CD4-positive, alpha-beta T cell (primary cell): ENCODE measurements at regions not wholly inside any gene's neighbourhood (a gene's known extent, or its start where the extent isn't known, plus 50 kb on each side); places are given as distances from the start of the nearest gene placed in this dataset.

Experiments used
- ATAC-seq: fragments of 200-7000 bp; cut with Tn5 transposase; one replicate; pipeline ENCODE4 v1.10.0; 2022; ENCODE audit warnings: mild to moderate bottlenecking; ENCODE audit not compliant: poor library complexity
- CTCF ChIA-PET: fragments of 350-600 bp; sonication (Branson Sonifier 250); formaldehyde crosslinking; loops from one replicate; lab custom pipeline; 2021; ENCODE audit warnings: antibody characterized with exemption, inconsistent platforms; lab: Charles Lee
- POLR2A ChIA-PET: fragments of 350-600 bp; sonication (Branson Sonifier 250); formaldehyde crosslinking; loops from one replicate; lab custom pipeline; 2021; ENCODE audit warnings: antibody characterized with exemption, inconsistent platforms; lab: Charles Lee
- DNase-seq, 14 experiments: peaks; one replicate each; pipeline ENCODE4 v3.0.0-alpha.2; 2013 to 2020; ENCODE audit warnings: mixed read lengths in 2 of 14
- H3K27ac ChIP-seq, 2 donors: one replicate each; pipeline versions ENCODE4 v1.5.1 to v1.7.0; 2013; ENCODE audit warnings: low read length in 2 of 2, low read depth in 1 of 2, mild to moderate bottlenecking in 1 of 2
- H3K27me3 ChIP-seq, 2 experiments: 1 replicate in 1 of 2; 2 replicates in 1 of 2; pipeline versions ENCODE4 v1.6.1 to v1.7.0; 2013; ENCODE audit warnings: low read length in 2 of 2, control low read depth in 1 of 2, mild to moderate bottlenecking in 1 of 2, moderate library complexity in 1 of 2; ENCODE audit not compliant: insufficient read depth in 2 of 2, control insufficient read depth in 1 of 2
- H3K36me3 ChIP-seq: one replicate; pipeline ENCODE4 v1.6.1; 2013; ENCODE audit warnings: low read length, control low read depth; ENCODE audit not compliant: insufficient read depth
- H3K4me1 ChIP-seq: one replicate; pipeline ENCODE4 v1.6.1; 2013; ENCODE audit warnings: low read length, control low read depth; ENCODE audit not compliant: insufficient read depth
- H3K4me3 ChIP-seq: one replicate; pipeline ENCODE4 v1.5.1; 2013; ENCODE audit warnings: mild to moderate bottlenecking, low read length, moderate library complexity
- H3K9me3 ChIP-seq, 2 experiments: 1 replicate in 1 of 2; 2 replicates in 1 of 2; pipeline versions ENCODE4 v1.6.1 to v1.7.0; 2013; ENCODE audit warnings: low read length in 2 of 2, mild to moderate bottlenecking in 2 of 2, control low read depth in 1 of 2, moderate library complexity in 1 of 2; ENCODE audit not compliant: control insufficient read depth in 1 of 2, insufficient read depth in 1 of 2
- H3K27ac Mint-ChIP-seq: one replicate; pipeline ENCODE4 v1.8.0; 2020; ENCODE audit warnings: mixed read lengths
- H3K27me3 Mint-ChIP-seq: one replicate; pipeline ENCODE4 v1.8.0; 2021; ENCODE audit warnings: mixed read lengths
- H3K36me3 Mint-ChIP-seq: one replicate; pipeline ENCODE4 v1.8.0; 2021; ENCODE audit warnings: low read depth, mixed read lengths
- H3K4me1 Mint-ChIP-seq: one replicate; pipeline ENCODE4 v1.8.0; 2021; ENCODE audit warnings: low read depth, mixed read lengths
- H3K4me3 Mint-ChIP-seq: one replicate; pipeline ENCODE4 v1.8.0; 2020; ENCODE audit warnings: mild to moderate bottlenecking, mixed read lengths
- H3K9me3 Mint-ChIP-seq: one replicate; pipeline ENCODE4 v1.8.0; 2020; ENCODE audit warnings: mixed read lengths
- intact Hi-C, 2 experiments: fragments of 100-400 bp; cut with DNase I in 1 of 2; cut with micrococcal nuclease in 1 of 2; formaldehyde crosslinking; loops; one replicate each; pipeline versions ENCODE4 v1.15.1 to v1.9.0; 2023 to 2025; cut with DNase I, micrococcal nuclease
- TF ChIP-seq, protein P1 (sequence below): fragments of 200-600 bp; IDR thresholded peaks from one replicate; pipeline ENCODE4 v1.8.0; 2022; ENCODE audit warnings: antibody characterized with exemption, mild to moderate bottlenecking

DNA sequence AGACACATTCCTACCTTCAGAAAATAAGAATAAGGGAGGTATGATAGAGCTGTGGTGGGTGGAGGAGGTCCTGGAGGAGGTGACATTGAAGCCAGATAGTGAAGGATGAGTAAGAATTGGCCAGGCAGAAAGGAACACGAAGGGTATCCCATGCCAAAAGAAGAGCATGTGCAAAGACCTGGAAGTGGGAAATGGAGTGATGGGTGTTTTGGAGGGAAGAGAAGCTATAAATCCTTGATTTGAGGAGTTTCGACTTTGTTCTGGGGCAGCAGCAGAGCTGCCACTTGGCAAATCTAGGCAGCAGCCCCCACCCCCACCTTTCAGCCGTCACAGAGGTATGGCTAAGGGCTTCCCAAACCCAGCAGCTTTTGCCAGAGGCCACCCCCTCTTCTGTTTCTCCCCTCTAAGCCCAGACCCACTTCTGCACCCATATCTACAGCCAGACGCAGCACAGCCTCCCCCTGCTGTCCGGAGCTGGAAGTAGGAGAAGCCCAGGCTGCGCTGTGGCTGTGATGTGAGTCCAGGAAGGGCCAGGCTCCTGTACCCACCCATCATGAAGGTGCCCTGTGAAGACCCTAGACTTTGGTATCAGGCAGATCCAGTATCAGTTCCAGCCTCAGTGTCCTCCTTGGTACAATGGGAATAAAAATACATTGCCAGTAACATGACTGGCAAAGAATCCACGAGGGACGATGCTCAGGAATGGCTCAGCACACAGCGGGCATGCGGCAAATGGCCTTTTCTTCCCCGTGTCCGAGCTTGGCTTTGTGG, 188.7 kb upstream of the LINGO1 start:
- Histone ChIP-seq H3K27me3 (peaks cover 16 to 36% of the 10 kb centered on the region in 2 experiments), H3K4me1 (no peaks in the 10 kb centered on the region), H3K27ac (no peak overlapping the region), H3K9me3 (no peaks in the 10 kb centered on the region), H3K36me3 (no peaks in the 10 kb centered on the region), H3K4me3 (no peak overlapping the region)
- TF ChIP-seq, protein P1, sequence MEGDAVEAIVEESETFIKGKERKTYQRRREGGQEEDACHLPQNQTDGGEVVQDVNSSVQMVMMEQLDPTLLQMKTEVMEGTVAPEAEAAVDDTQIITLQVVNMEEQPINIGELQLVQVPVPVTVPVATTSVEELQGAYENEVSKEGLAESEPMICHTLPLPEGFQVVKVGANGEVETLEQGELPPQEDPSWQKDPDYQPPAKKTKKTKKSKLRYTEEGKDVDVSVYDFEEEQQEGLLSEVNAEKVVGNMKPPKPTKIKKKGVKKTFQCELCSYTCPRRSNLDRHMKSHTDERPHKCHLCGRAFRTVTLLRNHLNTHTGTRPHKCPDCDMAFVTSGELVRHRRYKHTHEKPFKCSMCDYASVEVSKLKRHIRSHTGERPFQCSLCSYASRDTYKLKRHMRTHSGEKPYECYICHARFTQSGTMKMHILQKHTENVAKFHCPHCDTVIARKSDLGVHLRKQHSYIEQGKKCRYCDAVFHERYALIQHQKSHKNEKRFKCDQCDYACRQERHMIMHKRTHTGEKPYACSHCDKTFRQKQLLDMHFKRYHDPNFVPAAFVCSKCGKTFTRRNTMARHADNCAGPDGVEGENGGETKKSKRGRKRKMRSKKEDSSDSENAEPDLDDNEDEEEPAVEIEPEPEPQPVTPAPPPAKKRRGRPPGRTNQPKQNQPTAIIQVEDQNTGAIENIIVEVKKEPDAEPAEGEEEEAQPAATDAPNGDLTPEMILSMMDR: no peak
- intact Hi-C loops: no loop called here
- Mint-ChIP-seq H3K36me3 (no peaks in the 10 kb centered on the region), H3K27me3 (peaks cover 66% of the 10 kb centered on the region), H3K4me1 (no peaks in the 10 kb centered on the region), H3K9me3 (no peaks in the 10 kb centered on the region), H3K4me3 (no peak overlapping the region), H3K27ac (no peak overlapping the region)
- DNase-seq (peak in 5 of 14 experiments; percentile 2 to 25 (median 3)), ATAC-seq (no peak)
- POLR2A ChIA-PET: no interaction called here
- CTCF ChIA-PET: no interaction called here

DNA sequence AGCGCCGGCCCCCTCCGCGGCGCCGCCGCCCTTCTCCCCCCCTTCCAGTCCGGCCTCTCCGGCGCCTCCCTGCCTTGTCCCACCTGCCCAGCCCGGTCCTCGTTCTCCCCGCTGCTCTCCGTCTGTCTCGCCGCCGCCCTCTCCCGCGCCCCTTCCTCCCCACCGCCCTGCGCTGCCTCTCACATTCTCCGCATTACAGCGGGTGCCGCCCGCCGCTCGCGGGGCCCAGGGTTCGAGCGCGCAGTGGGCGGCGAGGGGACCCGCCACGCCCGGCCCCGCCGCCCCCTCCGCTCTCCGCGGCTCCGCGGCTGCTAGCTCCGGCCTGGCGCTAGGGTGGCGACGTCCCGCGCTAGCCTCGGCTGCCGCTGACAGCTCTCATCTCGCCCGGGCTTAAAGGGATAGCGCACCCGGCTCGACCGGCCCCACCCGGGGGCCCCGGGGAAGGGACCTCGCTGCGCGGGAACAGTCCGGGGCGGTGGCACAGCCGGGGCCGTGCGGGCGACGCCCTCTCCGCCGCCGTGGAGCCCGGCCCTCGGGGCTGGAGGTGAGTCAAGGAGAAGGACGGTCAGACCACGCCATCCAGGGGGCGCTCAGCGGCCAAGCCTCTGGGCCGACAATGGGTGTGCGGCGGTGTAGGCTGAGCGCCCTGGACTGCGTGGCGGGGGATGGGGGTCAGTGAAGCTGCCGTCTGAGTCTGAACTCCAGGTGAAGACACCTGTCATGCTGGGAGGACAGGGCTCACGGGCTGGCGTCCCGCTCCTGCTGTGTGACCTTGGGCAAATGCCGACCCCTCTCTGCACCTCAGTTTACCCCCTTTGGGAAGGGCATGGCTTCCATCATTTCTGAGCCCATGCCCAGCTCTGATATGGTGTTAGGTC, 187.4 kb upstream of the LINGO1 start:
- peaks cover 69% of the 10 kb centered on the region for H3K27me3 Mint-ChIP-seq
- POLR2A ChIA-PET: no interaction called here
- ATAC-seq (no peak), DNase-seq (no peak)
- no peaks in the 10 kb centered on the region for H3K36me3 Mint-ChIP-seq
- H3K4me3 Mint-ChIP-seq: no peak overlapping the region
- peaks cover 16 to 45% of the 10 kb centered on the region in 2 experiments for H3K27me3 ChIP-seq
- H3K9me3 ChIP-seq: no peaks in the 10 kb centered on the region
- TF ChIP-seq, protein P1: no peak
- H3K27ac Mint-ChIP-seq: no peak overlapping the region
- H3K4me1 Mint-ChIP-seq: no peaks in the 10 kb centered on the region
- H3K27ac ChIP-seq: no peak overlapping the region
- H3K36me3 ChIP-seq: no peaks in the 10 kb centered on the region
- no peaks in the 10 kb centered on the region for H3K9me3 Mint-ChIP-seq
- H3K4me3 ChIP-seq: no peak overlapping the region
- intact Hi-C loops: no loop called here
- CTCF ChIA-PET: no interaction called here
- H3K4me1 ChIP-seq: no peaks in the 10 kb centered on the region

DNA sequence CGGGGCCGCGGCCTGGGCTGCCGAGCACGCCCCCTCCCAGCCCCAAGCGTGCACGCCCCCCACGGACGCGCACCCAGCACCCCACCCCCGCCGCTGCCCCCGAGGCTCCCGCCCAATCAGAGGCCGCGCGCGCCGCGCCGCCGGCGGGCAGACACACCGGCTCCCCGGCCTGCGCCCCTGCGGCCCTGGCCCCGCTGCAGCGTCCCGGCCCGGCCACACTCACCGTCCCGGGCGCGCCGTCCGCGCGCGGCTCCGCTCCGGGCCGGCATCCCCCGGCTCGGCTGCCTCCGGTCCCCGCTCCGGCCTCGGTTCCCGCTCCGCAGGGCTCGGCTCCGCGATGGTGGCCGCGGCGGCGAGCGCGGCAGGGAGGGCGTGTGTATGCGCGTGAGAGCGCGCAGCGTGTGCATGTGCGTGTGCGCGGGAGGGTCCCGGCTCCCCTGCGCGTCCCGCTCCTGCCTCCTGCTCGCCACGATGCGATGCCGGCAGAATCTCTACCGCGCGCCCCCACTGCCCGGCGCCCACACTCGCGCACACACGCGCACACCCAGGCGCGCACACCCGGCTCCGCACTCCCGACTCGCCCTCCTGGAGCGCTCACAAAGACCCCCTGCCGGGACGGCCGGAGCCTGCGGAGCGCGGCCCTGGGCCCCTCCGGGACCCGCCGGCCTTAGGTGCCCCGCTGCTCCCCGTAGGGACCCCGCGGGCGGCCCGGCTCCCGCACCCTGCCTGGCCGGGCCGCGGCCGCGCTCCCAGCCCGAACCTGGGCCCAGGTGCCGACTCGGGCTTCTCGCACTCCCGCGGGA, 186.5 kb upstream of the LINGO1 start:
- Mint-ChIP-seq H3K9me3 (no peaks in the 10 kb centered on the region), H3K27ac (no peak overlapping the region), H3K4me1 (no peaks in the 10 kb centered on the region), H3K36me3 (no peaks in the 10 kb centered on the region), H3K27me3 (peaks cover 64% of the 10 kb centered on the region), H3K4me3 (no peak overlapping the region)
- no peak for ATAC-seq
- no peaks in the 10 kb centered on the region for H3K36me3 ChIP-seq
- TF ChIP-seq, protein P1: no peak
- DNase-seq: no peak
- H3K27ac ChIP-seq: no peak overlapping the region
- no peak overlapping the region for H3K4me3 ChIP-seq
- no peaks in the 10 kb centered on the region for H3K9me3 ChIP-seq
- intact Hi-C loops: no loop called here
- H3K27me3 ChIP-seq: peaks cover 16 to 45% of the 10 kb centered on the region in 2 experiments
- H3K4me1 ChIP-seq: no peaks in the 10 kb centered on the region
- CTCF ChIA-PET: no interaction called here
- POLR2A ChIA-PET: no interaction called here
